ENCODE measurements at regions not wholly inside any gene's neighbourhood (a gene's known extent, or its start where the extent isn't known, plus 50 kb on each side); places are given as distances from the start of the nearest gene placed in this dataset.
"Not testable (repeated sequence)": the region's sequence is repeated elsewhere in the genome, so short reads cannot be mapped to it uniquely, and the experiment has no call there.

GRCh38 chr3:95725770-95726169 lies 1088.6 kb upstream of the EPHA6 start:
- whole genome bisulfite sequencing, 2 experiments = no CpG with 5 or more reads among the region's 1 CpG
- Histone ChIP-seq H3K4me1 (ENCODE audit: control insufficient read depth, insufficient read depth, low read length) (no peaks in the 10 kb centered on the region), H3K27me3 (ENCODE audit: control insufficient read depth, insufficient read depth, low read length, poor library complexity, severe bottlenecking) (no peaks in the 10 kb centered on the region), H3K4me3 (ENCODE audit: insufficient read depth, low read depth, low read length) (no peak overlapping the region), H3K27ac (ENCODE audit: insufficient read depth, low read depth, low read length, poor library complexity, severe bottlenecking) (no peak overlapping the region), H3K9me3 (ENCODE audit: control insufficient read depth, low read length) (no peaks in the 10 kb centered on the region), H3K36me3 (ENCODE audit: control insufficient read depth, insufficient read depth, low read length) (no peaks in the 10 kb centered on the region)

GRCh38 chr3:95731753-95732152 lies 1082.6 kb upstream of the EPHA6 start:
- no CpG with 5 or more reads among the region's 1 CpG for WGBS, 2 experiments
- H3K4me3 ChIP-seq (ENCODE audit: insufficient read depth, low read depth, low read length) = no peak overlapping the region
- no peak overlapping the region for H3K27ac ChIP-seq (ENCODE audit: insufficient read depth, low read depth, low read length, poor library complexity, severe bottlenecking)
- no peaks in the 10 kb centered on the region for H3K9me3 ChIP-seq (ENCODE audit: control insufficient read depth, low read length)
- no peaks in the 10 kb centered on the region for H3K36me3 ChIP-seq (ENCODE audit: control insufficient read depth, insufficient read depth, low read length)
- no peaks in the 10 kb centered on the region for H3K27me3 ChIP-seq (ENCODE audit: control insufficient read depth, insufficient read depth, low read length, poor library complexity, severe bottlenecking)
- H3K4me1 ChIP-seq (ENCODE audit: control insufficient read depth, insufficient read depth, low read length) = no peaks in the 10 kb centered on the region

GRCh38 chr3:95733336-95733735 lies 1081.1 kb upstream of the EPHA6 start:
- no peaks in the 10 kb centered on the region for H3K27me3 ChIP-seq (ENCODE audit: control insufficient read depth, insufficient read depth, low read length, poor library complexity, severe bottlenecking)
- no peak overlapping the region for H3K27ac ChIP-seq (ENCODE audit: insufficient read depth, low read depth, low read length, poor library complexity, severe bottlenecking)
- WGBS, 2 experiments = no CpG with 5 or more reads among the region's 1 CpG
- H3K36me3 ChIP-seq (ENCODE audit: control insufficient read depth, insufficient read depth, low read length) = no peaks in the 10 kb centered on the region
- H3K4me1 ChIP-seq (ENCODE audit: control insufficient read depth, insufficient read depth, low read length) = no peaks in the 10 kb centered on the region
- H3K9me3 ChIP-seq (ENCODE audit: control insufficient read depth, low read length) = no peaks in the 10 kb centered on the region
- no peak overlapping the region for H3K4me3 ChIP-seq (ENCODE audit: insufficient read depth, low read depth, low read length)

- 72 to 82% methylated on average over 2 of the region's 2 CpGs for WGBS, 2 experiments
- H3K9me3 ChIP-seq (ENCODE audit: control insufficient read depth, low read length) = no peaks in the 10 kb centered on the region
- no peaks in the 10 kb centered on the region for H3K27me3 ChIP-seq (ENCODE audit: control insufficient read depth, insufficient read depth, low read length, poor library complexity, severe bottlenecking)
- H3K27ac ChIP-seq (ENCODE audit: insufficient read depth, low read depth, low read length, poor library complexity, severe bottlenecking) = no peak overlapping the region
- H3K4me3 ChIP-seq (ENCODE audit: insufficient read depth, low read depth, low read length) = no peak overlapping the region
- H3K36me3 ChIP-seq (ENCODE audit: control insufficient read depth, insufficient read depth, low read length) = no peaks in the 10 kb centered on the region
- no peaks in the 10 kb centered on the region for H3K4me1 ChIP-seq (ENCODE audit: control insufficient read depth, insufficient read depth, low read length)
These were observed 1076.3 kb upstream of the EPHA6 start for GRCh38 chr3:95738045-95738444.

- not testable (repeated sequence) for H3K4me3 ChIP-seq (ENCODE audit: insufficient read depth, low read depth, low read length); H3K27me3 ChIP-seq (ENCODE audit: control insufficient read depth, insufficient read depth, low read length, poor library complexity, severe bottlenecking); H3K4me1 ChIP-seq (ENCODE audit: control insufficient read depth, insufficient read depth, low read length); H3K36me3 ChIP-seq (ENCODE audit: control insufficient read depth, insufficient read depth, low read length); H3K27ac ChIP-seq (ENCODE audit: insufficient read depth, low read depth, low read length, poor library complexity, severe bottlenecking); H3K9me3 ChIP-seq (ENCODE audit: control insufficient read depth, low read length)
- WGBS, 2 experiments = 94% methylated on average over 18 to 27 of the region's 27 CpGs
These were observed 1069.5 kb upstream of the EPHA6 start for GRCh38 chr3:95744896-95745295.

GRCh38 chr3:95750097-95750496 lies 1064.3 kb upstream of the EPHA6 start:
- H3K4me3 ChIP-seq (ENCODE audit: insufficient read depth, low read depth, low read length) = no peak overlapping the region
- no peaks in the 10 kb centered on the region for H3K4me1 ChIP-seq (ENCODE audit: control insufficient read depth, insufficient read depth, low read length)
- no peaks in the 10 kb centered on the region for H3K9me3 ChIP-seq (ENCODE audit: control insufficient read depth, low read length)
- H3K27me3 ChIP-seq (ENCODE audit: control insufficient read depth, insufficient read depth, low read length, poor library complexity, severe bottlenecking) = no peaks in the 10 kb centered on the region
- WGBS, 2 experiments = 88 to 100% methylated on average over 1 to 2 of the region's 3 CpGs
- H3K27ac ChIP-seq (ENCODE audit: insufficient read depth, low read depth, low read length, poor library complexity, severe bottlenecking) = no peak overlapping the region
- no peaks in the 10 kb centered on the region for H3K36me3 ChIP-seq (ENCODE audit: control insufficient read depth, insufficient read depth, low read length)

GRCh38 chr3:95751509-95751908 lies 1062.9 kb upstream of the EPHA6 start:
- H3K27me3 ChIP-seq (ENCODE audit: control insufficient read depth, insufficient read depth, low read length, poor library complexity, severe bottlenecking) = no peaks in the 10 kb centered on the region
- H3K4me3 ChIP-seq (ENCODE audit: insufficient read depth, low read depth, low read length) = no peak overlapping the region
- no peaks in the 10 kb centered on the region for H3K9me3 ChIP-seq (ENCODE audit: control insufficient read depth, low read length)
- H3K27ac ChIP-seq (ENCODE audit: insufficient read depth, low read depth, low read length, poor library complexity, severe bottlenecking) = no peak overlapping the region
- no peaks in the 10 kb centered on the region for H3K36me3 ChIP-seq (ENCODE audit: control insufficient read depth, insufficient read depth, low read length)
- H3K4me1 ChIP-seq (ENCODE audit: control insufficient read depth, insufficient read depth, low read length) = no peaks in the 10 kb centered on the region
- 92 to 95% methylated on average over 3 of the region's 3 CpGs for WGBS, 2 experiments

GRCh38 chr3:95752199-95752598 lies 1062.2 kb upstream of the EPHA6 start:
- Histone ChIP-seq H3K27ac (ENCODE audit: insufficient read depth, low read depth, low read length, poor library complexity, severe bottlenecking) (no peak overlapping the region), H3K4me1 (ENCODE audit: control insufficient read depth, insufficient read depth, low read length) (no peaks in the 10 kb centered on the region), H3K9me3 (ENCODE audit: control insufficient read depth, low read length) (no peaks in the 10 kb centered on the region), H3K27me3 (ENCODE audit: control insufficient read depth, insufficient read depth, low read length, poor library complexity, severe bottlenecking) (no peaks in the 10 kb centered on the region), H3K4me3 (ENCODE audit: insufficient read depth, low read depth, low read length) (no peak overlapping the region), H3K36me3 (ENCODE audit: control insufficient read depth, insufficient read depth, low read length) (no peaks in the 10 kb centered on the region)
- WGBS, 2 experiments = 91% methylated on average over 2 of the region's 2 CpGs

- Histone ChIP-seq H3K9me3 (ENCODE audit: control insufficient read depth, low read length) (no peaks in the 10 kb centered on the region), H3K27me3 (ENCODE audit: control insufficient read depth, insufficient read depth, low read length, poor library complexity, severe bottlenecking) (no peaks in the 10 kb centered on the region), H3K4me3 (ENCODE audit: insufficient read depth, low read depth, low read length) (no peak overlapping the region), H3K27ac (ENCODE audit: insufficient read depth, low read depth, low read length, poor library complexity, severe bottlenecking) (no peak overlapping the region), H3K4me1 (ENCODE audit: control insufficient read depth, insufficient read depth, low read length) (no peaks in the 10 kb centered on the region), H3K36me3 (ENCODE audit: control insufficient read depth, insufficient read depth, low read length) (no peaks in the 10 kb centered on the region)
- 90 to 94% methylated on average over 4 of the region's 4 CpGs for WGBS, 2 experiments
These were observed 1055.7 kb upstream of the EPHA6 start for GRCh38 chr3:95758707-95759106.

- H3K27me3 ChIP-seq (ENCODE audit: control insufficient read depth, insufficient read depth, low read length, poor library complexity, severe bottlenecking) = no peaks in the 10 kb centered on the region
- H3K4me3 ChIP-seq (ENCODE audit: insufficient read depth, low read depth, low read length) = no peak overlapping the region
- WGBS, 2 experiments = 91 to 92% methylated on average over 6 of the region's 6 CpGs
- H3K27ac ChIP-seq (ENCODE audit: insufficient read depth, low read depth, low read length, poor library complexity, severe bottlenecking) = no peak overlapping the region
- H3K4me1 ChIP-seq (ENCODE audit: control insufficient read depth, insufficient read depth, low read length) = no peaks in the 10 kb centered on the region
- H3K36me3 ChIP-seq (ENCODE audit: control insufficient read depth, insufficient read depth, low read length) = no peaks in the 10 kb centered on the region
- H3K9me3 ChIP-seq (ENCODE audit: control insufficient read depth, low read length) = no peaks in the 10 kb centered on the region
These were observed 1054.6 kb upstream of the EPHA6 start for GRCh38 chr3:95759614-95760301.

All from ectodermal cell (in vitro differentiated cells).